ENCODE measurements at regions not wholly inside any gene's neighbourhood (a gene's known extent, or its start where the extent isn't known, plus 50 kb on each side); places are given as distances from the start of the nearest gene placed in this dataset.

DNA sequence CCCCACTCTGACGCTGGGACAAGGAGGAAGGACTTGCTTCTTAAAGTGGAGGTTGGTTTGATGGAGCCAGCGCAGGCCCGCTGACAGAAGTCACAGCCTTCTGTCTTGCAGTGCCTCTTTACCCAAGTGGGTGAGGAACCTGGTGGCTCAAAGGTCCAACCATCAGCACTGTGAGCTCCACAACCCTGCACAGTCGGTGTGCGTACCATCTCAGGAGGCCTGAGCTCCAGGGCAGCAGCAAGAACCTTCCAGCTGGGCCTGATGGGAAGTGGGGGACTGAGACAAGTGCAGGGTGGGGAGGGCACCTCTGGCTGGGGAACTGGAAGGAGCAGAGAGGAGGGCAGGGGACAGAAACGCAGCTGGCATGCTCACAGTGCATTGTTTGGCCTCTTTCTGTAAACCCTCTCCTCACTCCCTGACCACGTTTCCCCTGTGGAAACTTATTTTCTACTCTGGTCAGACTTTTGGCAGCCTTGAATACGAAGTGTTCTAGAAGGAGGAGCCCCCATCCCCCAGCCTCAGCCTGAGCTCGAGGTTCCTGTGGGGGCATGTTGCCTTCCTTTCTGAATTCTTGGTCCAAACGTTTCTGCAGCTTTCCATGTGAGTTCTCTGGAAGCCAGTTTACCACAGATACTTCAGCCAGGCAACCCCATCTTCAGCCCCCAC is 178.5 kb upstream of the PITX1 start:
- ChIA-PET POLR2A (interaction anchor here (0.7 kb wide), 1 partner anchor 224 kb away, joined by 3 read pairs; no protein-coding TSS in a partner anchor), CTCF (interaction anchor here (0.6 kb wide), 1 partner anchor 500 kb away, joined by 3 read pairs; no protein-coding TSS in a partner anchor)
- intact Hi-C loops (cut with micrococcal nuclease), result no loop called here

DNA sequence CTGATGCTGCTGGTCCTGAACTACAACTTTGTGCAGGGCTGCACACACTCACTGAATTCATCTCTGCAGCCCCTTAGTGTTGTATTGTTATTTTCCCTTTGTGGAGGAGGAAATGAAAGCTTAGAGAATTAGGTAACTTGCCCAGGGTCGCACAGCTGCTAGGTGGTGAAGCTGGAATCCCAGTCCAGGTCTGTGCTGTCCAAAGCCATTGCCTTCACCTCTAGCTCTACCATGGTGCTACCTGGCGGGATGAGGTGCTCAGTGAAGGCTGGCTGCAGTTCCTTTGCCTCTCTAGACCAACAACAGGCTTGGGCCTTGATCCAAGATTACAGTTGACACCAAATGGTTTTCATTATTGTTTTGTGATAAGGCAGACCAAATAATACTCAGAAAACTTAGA is 177.8 kb upstream of the PITX1 start:
- POLR2A ChIA-PET, result interaction anchor here (0.7 kb wide), 1 partner anchor 223 kb away, joined by 3 read pairs; no protein-coding TSS in a partner anchor
- H3K27ac ChIP-seq (ENCODE audit: low read depth, low read length), result no peak overlapping the region
- intact Hi-C loops (cut with micrococcal nuclease), result no loop called here
- no peak for ATAC-seq
- CTCF ChIA-PET, result interaction anchor here (0.6 kb wide), 1 partner anchor 499 kb away, joined by 3 read pairs; no protein-coding TSS in a partner anchor
- no peak overlapping the region for H3K27ac Mint-ChIP-seq
- no peaks in the 10 kb centered on the region for H3K4me1 ChIP-seq (ENCODE audit: control insufficient read depth in 2 of 2, insufficient read depth in 2 of 2, low read length in 2 of 2)
- H3K9me3 Mint-ChIP-seq, result no peaks in the 10 kb centered on the region
- peaks cover 0 to 7% (median 0%) of the 10 kb centered on the region in 7 donors for H3K4me1 Mint-ChIP-seq
- DNase-seq, result no peak
- no peaks in the 10 kb centered on the region for H3K9me3 ChIP-seq (ENCODE audit: control insufficient read depth in 2 of 3, low read length in 3 of 3)
- H3K27me3 ChIP-seq (ENCODE audit: control insufficient read depth in 2 of 2, insufficient read depth in 2 of 2, low read length in 2 of 2), result no peaks in the 10 kb centered on the region
- no peak overlapping the region for H3K4me3 ChIP-seq (ENCODE audit: low read length)
- H3K27me3 Mint-ChIP-seq, result peaks cover 5 to 27% (median 16%) of the 10 kb centered on the region in 5 donors
- H3K4me3 Mint-ChIP-seq, result no peak overlapping the region
- H3K36me3 ChIP-seq (ENCODE audit: control insufficient read depth in 2 of 3, insufficient read depth in 3 of 3, low read length in 3 of 3), result no peaks in the 10 kb centered on the region
- H3K36me3 Mint-ChIP-seq, result no peaks in the 10 kb centered on the region

More for the DNA sequence above, 178.5 kb upstream of the PITX1 start:
- Histone ChIP-seq H3K36me3 (ENCODE audit: control insufficient read depth in 2 of 3, insufficient read depth in 3 of 3, low read length in 3 of 3) (no peaks in the 10 kb centered on the region), H3K27me3 (ENCODE audit: control insufficient read depth in 2 of 2, insufficient read depth in 2 of 2, low read length in 2 of 2) (no peaks in the 10 kb centered on the region), H3K9me3 (ENCODE audit: control insufficient read depth in 2 of 3, low read length in 3 of 3) (no peaks in the 10 kb centered on the region), H3K4me3 (ENCODE audit: low read length) (no peak overlapping the region), H3K27ac (ENCODE audit: low read depth, low read length) (no peak overlapping the region), H3K4me1 (ENCODE audit: control insufficient read depth in 2 of 2, insufficient read depth in 2 of 2, low read length in 2 of 2) (no peaks in the 10 kb centered on the region)
- Mint-ChIP-seq H3K4me1 (peaks cover 0 to 7% (median 0%) of the 10 kb centered on the region in 7 donors), H3K4me3 (no peak overlapping the region), H3K27me3 (peaks cover 5 to 24% (median 16%) of the 10 kb centered on the region in 5 donors), H3K9me3 (no peaks in the 10 kb centered on the region), H3K36me3 (no peaks in the 10 kb centered on the region), H3K27ac (no peak overlapping the region)
- ATAC-seq (no peak), DNase-seq (no peak)

DNA sequence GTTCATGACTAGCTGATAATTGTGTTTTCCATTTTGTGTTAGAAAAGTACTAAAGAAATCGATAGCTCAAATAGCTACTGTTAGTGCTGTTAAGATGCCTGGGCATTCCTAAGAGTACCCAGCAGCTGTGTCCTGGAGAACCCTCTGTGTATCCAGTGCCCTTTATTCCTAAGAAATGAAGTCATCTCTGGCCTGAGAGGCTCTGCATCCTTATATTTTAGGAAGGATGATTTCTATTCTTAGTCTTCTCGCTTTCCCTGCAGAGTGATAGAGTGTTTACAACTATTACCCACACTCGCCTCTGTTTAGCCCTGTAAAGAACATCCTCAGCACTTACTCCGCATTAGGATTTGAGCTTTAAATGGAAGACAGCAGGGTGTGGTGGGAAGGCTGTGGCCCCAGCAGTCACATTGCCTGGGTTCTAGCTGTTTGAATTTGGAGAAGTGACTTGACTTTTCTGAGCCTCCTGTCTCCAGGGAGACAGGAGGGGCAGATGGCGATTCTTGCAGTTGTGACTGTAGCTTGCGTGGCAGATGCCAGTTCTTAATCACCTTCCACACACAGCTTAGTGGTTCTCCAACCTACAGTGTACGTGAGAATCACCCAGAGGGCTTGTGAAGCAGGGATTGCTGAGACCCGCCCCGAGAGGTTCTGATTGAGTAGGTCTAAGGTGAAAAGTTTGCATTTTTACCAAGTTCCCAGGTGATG is 177.2 kb upstream of the PITX1 start:
- H3K27me3 ChIP-seq (ENCODE audit: control insufficient read depth in 2 of 2, insufficient read depth in 2 of 2, low read length in 2 of 2), result no peaks in the 10 kb centered on the region
- H3K36me3 ChIP-seq (ENCODE audit: control insufficient read depth in 2 of 3, insufficient read depth in 3 of 3, low read length in 3 of 3), result no peaks in the 10 kb centered on the region
- DNase-seq (no peak), ATAC-seq (no peak)
- H3K4me3 ChIP-seq (ENCODE audit: low read length), result no peak overlapping the region
- H3K27ac ChIP-seq (ENCODE audit: low read depth, low read length), result no peak overlapping the region
- no peaks in the 10 kb centered on the region for H3K9me3 ChIP-seq (ENCODE audit: control insufficient read depth in 2 of 3, low read length in 3 of 3)
- peaks cover 5 to 32% (median 16%) of the 10 kb centered on the region in 5 donors for H3K27me3 Mint-ChIP-seq
- H3K9me3 Mint-ChIP-seq, result no peaks in the 10 kb centered on the region
- no peaks in the 10 kb centered on the region for H3K4me1 ChIP-seq (ENCODE audit: control insufficient read depth in 2 of 2, insufficient read depth in 2 of 2, low read length in 2 of 2)
- intact Hi-C loops (cut with micrococcal nuclease), result no loop called here
- no peaks in the 10 kb centered on the region for H3K36me3 Mint-ChIP-seq
- POLR2A ChIA-PET, result no interaction called here
- H3K4me1 Mint-ChIP-seq, result peaks cover 0 to 7% (median 0%) of the 10 kb centered on the region in 7 donors
- H3K4me3 Mint-ChIP-seq, result no peak overlapping the region
- CTCF ChIA-PET, result no interaction called here
- H3K27ac Mint-ChIP-seq, result no peak overlapping the region

GRCh38 chr5:135210286-135211055 is 176.4 kb upstream of the PITX1 start:
- no peak overlapping the region for H3K27ac Mint-ChIP-seq
- H3K4me1 Mint-ChIP-seq, result peaks cover 0 to 1% (median 0%) of the 10 kb centered on the region in 7 donors
- Histone ChIP-seq H3K4me1 (ENCODE audit: control insufficient read depth in 2 of 2, insufficient read depth in 2 of 2, low read length in 2 of 2) (no peaks in the 10 kb centered on the region), H3K4me3 (ENCODE audit: low read length) (no peak overlapping the region), H3K36me3 (ENCODE audit: control insufficient read depth in 2 of 3, insufficient read depth in 3 of 3, low read length in 3 of 3) (no peaks in the 10 kb centered on the region), H3K9me3 (ENCODE audit: control insufficient read depth in 2 of 3, low read length in 3 of 3) (no peaks in the 10 kb centered on the region), H3K27ac (ENCODE audit: low read depth, low read length) (no peak overlapping the region), H3K27me3 (ENCODE audit: control insufficient read depth in 2 of 2, insufficient read depth in 2 of 2, low read length in 2 of 2) (no peaks in the 10 kb centered on the region)
- no peak overlapping the region for H3K4me3 Mint-ChIP-seq
- CTCF ChIA-PET, result no interaction called here
- POLR2A ChIA-PET, result no interaction called here
- no peaks in the 10 kb centered on the region for H3K36me3 Mint-ChIP-seq
- intact Hi-C loops (cut with micrococcal nuclease), result no loop called here
- no peak for DNase-seq
- H3K27me3 Mint-ChIP-seq, result peaks cover 10 to 29% (median 13%) of the 10 kb centered on the region in 5 donors
- no peaks in the 10 kb centered on the region for H3K9me3 Mint-ChIP-seq
- no peak for ATAC-seq

GRCh38 chr5:135208903-135209721 is 175.1 kb upstream of the PITX1 start:
- no peak for DNase-seq
- ATAC-seq, result no peak

DNA sequence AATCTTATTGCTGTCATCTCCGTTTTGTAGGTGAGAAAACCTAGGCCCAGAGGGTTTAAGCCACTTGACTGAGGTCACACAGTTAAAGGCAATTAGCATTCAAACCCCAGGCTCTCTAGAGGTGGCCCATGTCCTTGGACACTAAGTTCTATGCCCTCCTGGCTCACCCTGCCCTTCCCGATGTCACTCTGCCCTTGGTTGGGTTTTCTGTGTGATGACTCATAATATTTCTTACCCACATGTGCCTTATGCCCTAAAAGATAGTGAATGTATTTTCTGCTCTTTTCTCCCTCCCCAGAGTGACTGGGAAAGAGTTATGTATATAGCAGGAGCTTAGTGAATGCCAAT is 174.5 kb upstream of the PITX1 start:
- no peaks in the 10 kb centered on the region for H3K27me3 ChIP-seq (ENCODE audit: control insufficient read depth in 2 of 2, insufficient read depth in 2 of 2, low read length in 2 of 2)
- intact Hi-C loops (cut with micrococcal nuclease), result no loop called here
- H3K9me3 ChIP-seq (ENCODE audit: control insufficient read depth in 2 of 3, low read length in 3 of 3), result peaks cover 0 to 6% (median 0%) of the 10 kb centered on the region in 3 experiments
- H3K4me1 ChIP-seq (ENCODE audit: control insufficient read depth in 2 of 2, insufficient read depth in 2 of 2, low read length in 2 of 2), result no peaks in the 10 kb centered on the region
- H3K36me3 ChIP-seq (ENCODE audit: control insufficient read depth in 2 of 3, insufficient read depth in 3 of 3, low read length in 3 of 3), result no peaks in the 10 kb centered on the region
- H3K27me3 Mint-ChIP-seq, result peaks cover 17 to 33% (median 21%) of the 10 kb centered on the region in 5 donors
- POLR2A ChIA-PET, result no interaction called here
- ATAC-seq (no peak), DNase-seq (no peak)
- H3K27ac Mint-ChIP-seq, result no peak overlapping the region
- peaks cover 1 to 13% (median 6%) of the 10 kb centered on the region in 11 donors for H3K9me3 Mint-ChIP-seq
- no peak overlapping the region for H3K4me3 Mint-ChIP-seq
- peaks cover 0 to 7% (median 3%) of the 10 kb centered on the region in 5 donors for H3K36me3 Mint-ChIP-seq
- CTCF ChIA-PET, result no interaction called here
- no peak overlapping the region for H3K27ac ChIP-seq (ENCODE audit: low read depth, low read length)
- H3K4me1 Mint-ChIP-seq, result peaks cover 0 to 4% (median 0%) of the 10 kb centered on the region in 7 donors
- no peak overlapping the region for H3K4me3 ChIP-seq (ENCODE audit: low read length)

More at GRCh38 chr5:135208903-135209721, 175.1 kb upstream of the PITX1 start:
- H3K9me3 Mint-ChIP-seq, result peaks cover 0 to 8% (median 1%) of the 10 kb centered on the region in 11 donors
- peaks cover 0 to under 1% (median 0%) of the 10 kb centered on the region in 3 experiments for H3K9me3 ChIP-seq (ENCODE audit: control insufficient read depth in 2 of 3, low read length in 3 of 3)
- no peak overlapping the region for H3K4me3 Mint-ChIP-seq
- H3K36me3 Mint-ChIP-seq, result peaks cover 0 to 2% (median 0%) of the 10 kb centered on the region in 5 donors
- H3K27me3 Mint-ChIP-seq, result peaks cover 11 to 29% (median 15%) of the 10 kb centered on the region in 5 donors
- H3K27me3 ChIP-seq (ENCODE audit: control insufficient read depth in 2 of 2, insufficient read depth in 2 of 2, low read length in 2 of 2), result no peaks in the 10 kb centered on the region
- no peaks in the 10 kb centered on the region for H3K36me3 ChIP-seq (ENCODE audit: control insufficient read depth in 2 of 3, insufficient read depth in 3 of 3, low read length in 3 of 3)
- intact Hi-C loops (cut with micrococcal nuclease), result no loop called here
- no peaks in the 10 kb centered on the region for H3K4me1 ChIP-seq (ENCODE audit: control insufficient read depth in 2 of 2, insufficient read depth in 2 of 2, low read length in 2 of 2)
- H3K27ac ChIP-seq (ENCODE audit: low read depth, low read length), result no peak overlapping the region
- no peak overlapping the region for H3K4me3 ChIP-seq (ENCODE audit: low read length)
- CTCF ChIA-PET, result no interaction called here
- no peak overlapping the region for H3K27ac Mint-ChIP-seq
- H3K4me1 Mint-ChIP-seq, result peaks cover 0 to 1% (median 0%) of the 10 kb centered on the region in 7 donors
- POLR2A ChIA-PET, result no interaction called here

Measured in naive thymus-derived CD4-positive, alpha-beta T cell (primary cell).